ENCODE measurements at regions not wholly inside any gene's neighbourhood (a gene's known extent, or its start where the extent isn't known, plus 50 kb on each side); places are given as distances from the start of the nearest gene placed in this dataset.

DNA sequence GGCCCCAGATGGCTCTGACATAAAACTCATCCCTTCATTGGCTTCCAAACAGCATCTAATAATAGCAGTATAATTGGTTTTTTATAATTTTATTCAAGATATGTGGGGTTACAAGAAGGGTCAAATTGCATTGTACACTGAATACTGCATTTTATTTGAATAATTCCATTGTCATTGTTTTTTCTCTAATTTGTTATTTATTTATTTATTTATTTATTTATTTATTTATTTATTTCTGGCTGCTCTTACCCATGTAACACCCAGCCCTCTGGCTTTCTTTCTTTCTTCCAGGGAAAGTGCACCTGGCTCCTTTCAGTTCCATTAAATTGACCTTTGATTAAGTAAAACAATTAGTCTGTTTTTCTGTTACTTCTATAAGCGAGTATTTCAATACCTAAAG lies 210.1 kb downstream of the CDH9 start:
- no peak for DNase-seq (ENCODE audit: low read depth)

DNA sequence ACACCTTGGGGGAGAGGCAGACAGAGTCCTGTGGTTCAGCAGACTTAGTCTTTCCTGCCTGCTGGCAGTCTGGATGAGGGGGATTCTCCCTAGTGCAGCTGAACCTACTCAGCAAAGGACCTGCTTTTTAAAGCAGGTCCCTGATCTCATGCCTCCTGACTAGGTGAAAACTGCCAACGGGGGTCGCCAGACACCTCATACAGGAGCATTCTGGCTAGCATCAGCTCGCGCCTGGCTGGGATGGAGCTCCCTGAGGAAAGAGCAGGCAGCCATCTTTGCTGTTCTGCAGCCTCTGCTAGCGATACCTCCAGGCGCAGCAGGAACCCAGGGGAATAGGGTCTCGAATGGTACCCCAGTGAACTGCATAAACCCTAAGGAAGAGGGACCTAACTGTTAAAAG lies 225.2 kb downstream of the CDH9 start:
- no peak for DNase-seq (ENCODE audit: low read depth)

DNA sequence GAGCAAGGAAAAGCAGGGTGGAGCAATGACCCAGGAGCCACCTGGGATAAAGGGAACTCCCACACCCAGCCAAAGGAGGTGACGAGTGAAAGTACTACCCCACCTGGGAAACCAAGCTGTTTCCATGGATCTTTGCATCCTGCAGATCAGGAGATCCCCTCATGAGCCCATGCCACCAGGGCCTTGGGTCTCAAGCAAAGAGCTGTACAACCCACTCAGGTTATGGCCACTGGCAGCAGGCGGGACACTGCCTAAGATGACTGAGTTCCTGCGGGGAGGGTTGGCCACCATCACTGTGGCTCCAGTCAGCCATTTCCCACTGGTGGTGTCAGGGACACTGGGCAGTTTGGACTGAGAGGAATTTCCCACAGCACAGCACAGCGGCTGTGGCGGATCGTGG lies 225.7 kb downstream of the CDH9 start:
- DNase-seq (ENCODE audit: low read depth) = no peak

DNA sequence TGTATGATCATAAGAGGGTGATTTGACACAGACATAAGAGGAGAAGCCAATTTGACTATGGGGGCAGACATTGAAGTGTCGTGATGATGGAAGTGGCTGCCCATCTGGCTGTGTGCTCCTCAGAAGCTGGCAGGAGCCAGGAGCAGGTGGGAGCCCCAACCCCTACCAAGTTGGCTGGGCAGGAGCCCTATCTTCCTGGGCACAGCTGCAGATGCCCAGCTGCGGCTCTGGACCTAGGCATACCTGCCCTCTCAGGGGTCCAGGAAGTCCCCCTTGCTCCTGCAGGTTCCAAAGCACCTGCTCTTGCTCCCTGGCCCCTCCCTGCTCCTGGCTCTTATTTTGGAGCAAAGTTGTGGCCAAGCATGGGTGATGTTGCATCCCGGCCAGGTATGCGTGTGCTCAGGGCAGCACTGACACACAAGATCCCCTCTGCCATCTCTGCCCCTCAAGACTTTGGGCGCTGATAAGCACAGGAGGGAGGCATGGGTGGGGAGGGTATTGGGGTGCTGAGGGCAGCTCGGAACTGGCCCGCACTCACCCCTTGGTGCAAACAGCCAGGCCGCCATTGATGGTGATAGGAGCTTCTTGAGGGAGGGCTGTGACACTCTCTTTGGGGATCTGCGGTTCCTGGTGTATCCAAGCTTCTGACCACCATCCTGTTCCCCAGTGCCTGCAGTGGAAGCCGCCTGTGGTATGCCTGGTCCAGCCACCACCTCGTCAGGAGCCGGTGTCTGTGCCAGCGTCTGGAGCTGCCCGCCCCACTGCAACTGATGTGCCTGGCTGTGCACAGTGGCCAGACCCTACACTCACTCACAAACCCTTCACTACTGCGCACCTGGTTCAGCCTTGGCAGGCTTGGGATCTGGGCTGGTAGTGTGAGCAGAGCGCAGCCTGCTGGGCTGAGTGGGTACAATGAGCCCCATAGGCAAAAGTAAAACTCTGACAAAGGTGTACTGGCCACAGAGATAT lies 230.9 kb downstream of the CDH9 start:
- no peak for DNase-seq (ENCODE audit: low read depth)

DNA sequence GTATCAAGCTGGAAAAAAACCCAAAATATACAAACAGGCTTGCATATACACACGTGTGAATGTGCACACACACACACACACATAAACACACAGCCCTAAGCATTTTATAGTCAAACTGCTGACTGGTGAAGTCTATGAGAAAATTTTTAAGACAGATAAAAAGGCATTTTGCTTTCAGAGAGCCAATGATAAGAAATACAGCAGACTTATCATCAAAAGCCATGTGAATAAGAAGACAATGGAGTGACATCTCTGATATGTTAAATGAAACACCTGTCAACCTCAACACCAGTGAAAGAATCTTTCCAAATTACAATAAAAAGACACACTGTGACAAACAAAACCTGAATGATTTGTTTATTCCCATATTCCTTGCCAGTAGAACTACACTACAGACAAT lies 233.3 kb downstream of the CDH9 start:
- DNase-seq (ENCODE audit: low read depth) = no peak

DNA sequence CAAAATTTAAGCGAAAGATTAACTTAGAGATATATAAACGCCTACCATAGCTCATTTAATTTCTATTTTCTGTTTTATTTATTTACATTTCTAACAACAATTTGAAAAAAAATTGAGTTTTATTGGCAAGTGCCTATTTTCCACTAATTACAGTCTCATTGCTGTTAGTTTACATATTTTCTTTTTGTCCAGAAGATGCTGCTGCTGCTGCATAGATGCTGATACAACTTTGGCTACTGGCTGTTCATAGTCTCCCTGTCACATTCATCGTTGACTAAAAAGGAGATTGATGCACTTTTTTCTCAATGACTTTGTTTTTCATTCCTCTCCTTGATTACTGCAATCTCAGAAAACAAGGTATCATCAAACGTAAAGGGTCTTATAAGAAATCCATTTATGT lies 235.4 kb downstream of the CDH9 start:
- DNase-seq (ENCODE audit: low read depth) = no peak

DNA sequence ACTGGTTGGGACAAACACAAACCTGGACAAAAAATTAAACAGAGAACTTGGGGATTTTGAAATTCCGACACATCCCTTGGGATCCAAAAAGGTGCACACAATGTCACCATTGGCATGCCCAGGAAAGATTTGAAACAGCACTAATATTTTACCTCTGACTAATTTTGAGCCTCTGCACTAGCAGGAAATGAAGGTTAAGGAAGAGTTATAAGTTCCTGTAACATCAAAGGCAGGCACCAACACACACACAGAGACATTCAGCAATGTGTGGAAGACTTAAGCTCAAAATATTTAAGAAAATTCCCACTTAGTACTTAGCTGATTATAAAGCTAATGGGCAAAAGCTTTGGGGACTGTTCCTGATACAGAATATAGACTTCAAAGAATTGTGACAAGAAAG lies 247.0 kb downstream of the CDH9 start:
- peak; percentile 13 for DNase-seq (ENCODE audit: low read depth)

DNA sequence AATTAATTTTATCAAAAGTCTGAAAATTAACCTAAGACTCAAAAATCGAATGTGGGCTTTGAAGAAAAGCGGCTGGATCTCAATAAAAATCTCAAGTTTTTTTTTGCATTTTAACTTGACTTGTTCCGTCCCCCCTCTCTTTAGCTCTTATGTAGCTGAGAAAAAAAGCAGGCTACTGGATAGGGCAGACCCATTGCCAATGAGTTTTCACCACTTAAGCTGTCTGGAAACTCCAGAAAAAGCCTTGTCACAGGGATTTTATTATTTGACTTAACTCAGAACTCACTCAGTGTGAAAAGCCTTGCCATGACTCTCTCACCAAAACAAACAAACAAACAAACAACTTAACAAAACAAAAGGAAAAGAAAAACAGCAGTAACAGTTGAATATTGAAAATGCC lies 247.4 kb downstream of the CDH9 start:
- no peak for DNase-seq (ENCODE audit: low read depth)

DNA sequence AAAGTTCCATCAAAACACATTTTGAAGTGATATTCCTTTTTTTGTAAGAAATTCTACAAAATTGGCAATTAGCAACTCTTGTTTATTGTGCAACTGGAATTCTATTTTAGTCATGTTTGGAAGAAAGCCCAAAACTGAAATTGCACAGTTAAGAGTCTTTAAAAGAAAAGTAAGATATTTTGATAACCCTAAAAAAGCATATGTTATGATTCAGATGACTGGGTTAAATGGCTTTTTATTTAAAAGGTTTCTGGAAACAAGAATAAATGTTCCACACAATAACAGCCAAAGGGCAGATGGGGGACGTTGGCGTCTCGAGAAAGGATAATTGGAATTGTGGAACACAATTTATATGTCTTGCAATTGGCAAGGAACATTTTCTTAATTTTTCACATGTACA lies 275.2 kb downstream of the CDH9 start:
- DNase-seq (ENCODE audit: low read depth) = peak; percentile 19

DNA sequence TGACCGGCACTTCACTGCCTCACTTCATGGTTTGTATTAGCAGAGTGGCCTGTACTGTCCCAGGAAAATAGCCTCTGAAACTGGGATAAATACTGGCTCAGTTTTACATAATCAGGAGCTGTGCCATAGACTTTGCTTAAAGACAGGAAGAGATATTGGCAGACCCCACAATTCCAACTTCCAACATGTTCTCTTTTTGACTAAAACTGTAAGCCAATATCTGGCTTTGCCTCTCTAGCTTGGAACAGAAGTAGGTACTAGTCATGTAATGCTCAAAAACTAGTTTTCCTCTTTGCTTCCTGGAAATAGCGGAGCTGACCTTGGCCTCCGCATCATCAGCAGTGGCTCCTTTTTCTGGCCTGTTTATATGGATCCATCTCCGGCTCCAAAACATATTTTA lies 276.9 kb downstream of the CDH9 start:
- no peak for DNase-seq (ENCODE audit: low read depth)

DNA sequence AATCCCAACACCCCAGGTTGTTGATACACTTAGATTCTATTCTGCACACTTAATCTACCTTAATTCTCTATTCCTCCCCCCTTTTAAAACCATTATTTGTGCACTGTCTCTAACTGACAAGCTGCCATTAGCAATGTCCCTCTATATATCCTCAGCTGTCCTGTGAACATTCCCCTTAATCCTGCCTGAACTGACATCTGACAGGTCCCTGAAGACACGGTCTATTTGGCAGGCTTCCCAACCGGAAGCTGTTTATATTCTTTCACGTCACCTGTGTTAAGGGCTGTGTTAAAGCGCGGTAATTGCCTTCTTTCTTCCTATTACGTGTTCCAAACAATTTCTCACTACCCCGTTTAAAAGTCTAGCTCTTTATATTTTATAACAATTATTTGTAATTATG lies 277.3 kb downstream of the CDH9 start:
- DNase-seq (ENCODE audit: low read depth) = no peak

DNA sequence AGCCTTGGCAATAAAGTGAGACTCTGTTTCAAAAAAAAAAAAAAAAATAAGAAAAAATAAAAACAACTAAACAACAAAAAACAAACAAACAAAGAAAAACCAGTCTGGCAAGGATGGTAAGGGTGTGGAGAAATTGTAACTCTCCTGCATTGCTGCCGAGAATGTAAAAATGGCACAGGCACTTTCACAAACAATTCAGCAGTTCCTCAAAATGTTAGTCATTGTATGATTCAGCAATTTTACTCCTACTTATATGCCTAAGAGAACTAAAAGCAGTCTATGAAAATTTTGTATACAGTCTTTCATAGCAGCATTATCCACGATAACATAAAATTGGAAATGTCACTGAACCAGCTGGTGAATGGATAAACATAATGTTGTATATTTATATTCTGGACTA lies 280.4 kb downstream of the CDH9 start:
- no peak for DNase-seq (ENCODE audit: low read depth)

DNA sequence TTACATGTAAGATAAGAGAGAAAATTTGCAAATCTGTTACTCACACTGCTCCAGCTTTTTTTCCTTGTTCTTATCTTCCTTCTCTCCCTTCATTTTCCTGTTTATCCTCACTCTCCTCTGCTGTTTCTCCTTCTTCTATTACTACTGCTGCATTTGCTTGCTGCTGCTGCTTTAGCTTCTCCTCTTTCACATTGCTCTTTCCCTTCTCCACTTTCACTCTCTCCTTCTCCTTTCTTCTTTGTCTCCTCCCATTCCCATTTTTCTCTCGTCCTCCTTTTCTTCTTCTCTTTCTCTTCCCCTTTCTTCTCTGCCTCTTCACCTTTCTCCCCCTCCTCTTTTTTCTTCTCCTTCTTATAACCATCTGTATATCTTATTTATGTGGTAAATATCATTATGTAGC lies 288.6 kb downstream of the CDH9 start:
- DNase-seq (ENCODE audit: low read depth) = no peak

DNA sequence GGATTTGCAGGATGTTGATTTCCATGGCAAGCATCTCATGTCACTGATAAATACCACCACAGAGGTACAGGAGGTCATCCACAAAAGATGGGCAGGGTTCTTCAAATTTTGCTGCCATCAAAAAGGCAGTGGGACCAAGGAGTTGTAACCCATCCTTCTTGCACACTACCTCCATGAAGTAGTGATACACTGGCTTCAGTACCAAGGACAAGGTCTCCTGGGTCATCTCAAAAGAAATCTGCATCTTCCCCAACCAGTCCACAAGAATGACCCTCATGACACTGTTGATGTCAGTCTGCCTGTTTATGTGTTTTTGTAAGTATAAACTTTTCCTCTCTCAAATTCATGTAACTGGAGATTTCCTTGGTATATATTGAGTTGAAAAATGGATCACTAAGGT lies 298.2 kb downstream of the CDH9 start:
- DNase-seq (ENCODE audit: low read depth) = no peak

DNA sequence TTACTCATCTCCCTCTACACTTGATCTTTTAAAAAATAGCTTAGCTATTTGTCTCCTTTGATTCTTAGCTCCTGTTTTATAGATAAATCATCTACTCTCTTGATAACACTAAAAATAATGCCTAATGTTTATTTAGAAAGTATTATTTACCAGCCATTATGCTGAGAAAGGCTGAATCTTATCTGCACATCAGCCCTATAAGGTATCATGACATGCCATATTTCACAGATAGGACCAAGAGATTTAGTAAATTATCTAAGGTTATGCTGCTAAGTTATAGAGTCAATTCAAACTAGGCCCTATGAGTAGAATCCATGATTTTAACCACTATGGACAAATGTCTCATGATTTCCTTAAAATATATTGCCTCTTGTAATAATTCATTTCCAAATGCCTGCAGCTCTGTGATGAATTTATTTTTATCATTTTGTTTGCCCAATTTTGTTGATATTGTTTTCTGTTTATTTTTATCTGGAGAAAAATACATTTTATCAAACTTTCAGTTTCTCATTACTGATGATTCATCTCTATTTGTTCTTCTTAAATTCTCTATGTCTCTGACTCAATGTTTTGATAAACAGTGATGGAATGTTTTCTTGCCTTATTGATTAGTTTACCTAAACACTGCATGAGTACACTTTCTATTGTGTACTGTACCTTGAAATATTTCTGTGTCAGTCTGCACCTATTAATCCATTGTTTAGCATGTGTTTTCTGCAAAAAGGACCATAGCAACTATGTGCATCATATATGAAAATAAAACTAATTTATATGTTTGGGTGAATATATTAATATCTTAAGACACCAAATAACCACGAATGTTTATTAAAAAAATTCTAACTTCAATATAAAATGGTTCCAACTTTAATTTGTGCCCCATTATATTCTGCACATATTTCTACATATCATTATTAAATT lies 300.8 kb downstream of the CDH9 start:
- DNase-seq (ENCODE audit: low read depth) = no peak

DNA sequence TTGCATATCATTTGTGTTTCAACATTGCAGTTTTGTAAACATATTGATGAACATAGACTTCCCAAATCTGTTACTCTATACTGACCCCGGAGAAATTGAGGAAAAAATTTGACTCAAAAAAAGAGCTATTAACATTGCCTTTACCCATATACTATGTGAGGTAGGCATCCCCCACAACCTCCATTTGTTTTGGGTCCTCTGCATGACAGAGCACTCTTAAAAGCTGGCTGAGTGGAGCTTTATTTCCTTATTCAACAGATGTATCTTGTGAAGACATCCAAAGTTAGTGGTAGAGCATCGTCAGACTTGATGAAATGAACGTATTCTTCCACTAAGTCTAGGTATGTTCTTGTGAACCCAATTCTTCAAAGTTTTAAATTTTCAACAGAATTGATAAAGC lies 310.5 kb downstream of the CDH9 start:
- no peak for DNase-seq (ENCODE audit: low read depth)

DNA sequence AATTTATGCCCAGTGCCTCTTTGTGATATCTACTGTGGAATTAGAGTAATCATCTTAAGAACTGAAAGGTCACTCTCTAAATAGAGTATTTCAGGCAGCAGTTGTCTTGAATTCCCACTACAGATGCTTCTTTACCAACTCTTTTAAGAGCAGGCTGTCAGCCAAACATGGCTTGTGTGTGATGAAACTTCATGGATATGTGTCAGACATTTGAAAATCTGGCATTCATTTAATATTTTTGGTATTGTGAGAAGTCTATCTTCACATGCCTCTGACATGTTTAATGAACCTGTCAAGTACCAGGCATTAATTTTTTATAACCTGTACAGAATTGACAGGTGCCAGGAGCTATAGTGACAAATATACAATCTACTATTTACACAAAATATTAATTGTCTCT lies 318.6 kb downstream of the CDH9 start:
- no peak for DNase-seq (ENCODE audit: low read depth)

DNA sequence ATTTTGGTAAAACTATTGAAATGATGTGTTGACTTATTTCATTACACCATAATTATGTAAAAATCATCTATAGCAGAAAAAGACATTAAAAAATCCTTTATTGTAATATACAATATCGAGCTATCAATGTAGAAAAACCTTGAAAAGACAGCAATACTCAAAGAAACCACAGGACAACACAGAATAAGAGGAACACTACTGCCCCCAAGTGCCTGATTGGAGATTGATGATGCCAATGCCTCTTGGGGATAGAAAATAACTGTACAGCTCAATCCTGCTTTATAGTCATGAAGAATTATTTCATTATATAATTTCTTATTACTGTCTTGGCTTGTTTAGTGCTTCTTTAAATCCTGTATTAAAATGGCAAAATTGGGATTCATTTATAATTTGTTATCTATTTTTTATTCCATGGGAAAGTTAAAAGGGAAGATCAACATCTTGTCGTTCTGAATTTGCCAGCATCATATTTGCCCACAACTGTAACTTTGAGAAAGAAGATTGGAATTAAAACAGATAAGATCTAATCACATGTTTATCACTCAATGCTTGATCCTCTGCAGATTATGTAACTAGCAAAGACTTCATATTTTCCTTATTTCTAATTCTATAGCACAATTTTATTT lies 337.5 kb downstream of the CDH9 start:
- peak; percentile 40 for DNase-seq (ENCODE audit: low read depth)

DNA sequence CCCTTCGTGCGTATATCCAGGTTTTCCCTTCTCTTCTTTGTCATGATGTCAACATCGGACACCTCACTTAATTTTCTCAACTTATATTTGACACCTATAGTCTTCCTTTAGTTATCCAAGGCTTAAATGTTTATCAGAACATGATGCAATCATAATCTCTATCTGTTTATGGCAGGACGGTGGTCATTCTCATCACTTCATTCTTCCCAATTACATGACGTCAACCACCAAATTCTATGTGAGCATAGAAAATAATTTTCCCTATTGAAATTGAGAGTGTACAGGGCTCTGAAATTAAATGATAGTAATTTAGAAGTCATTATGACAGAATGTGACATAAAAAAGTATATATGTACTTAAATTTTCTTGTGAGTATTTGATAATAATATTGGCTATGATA lies 345.4 kb downstream of the CDH9 start:
- no peak for DNase-seq (ENCODE audit: low read depth)

DNA sequence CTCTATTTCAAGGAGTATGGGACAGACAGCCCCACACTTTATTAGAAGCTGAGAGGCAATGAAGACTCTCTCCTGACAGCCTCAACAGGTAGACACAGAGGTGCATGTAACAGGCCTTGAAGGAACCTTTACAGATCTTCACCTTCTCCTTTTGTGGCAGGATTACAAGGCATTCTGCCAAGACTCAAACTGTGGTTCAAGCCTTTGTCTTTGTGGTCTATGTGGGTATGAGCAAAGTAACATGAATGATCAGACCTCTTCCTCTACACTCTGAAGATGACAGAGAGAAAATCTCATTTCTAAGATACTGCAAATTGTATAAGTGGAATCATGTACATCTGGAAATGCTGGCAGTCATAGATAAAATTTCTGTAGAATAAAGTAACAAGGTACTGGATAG lies 346.9 kb downstream of the CDH9 start:
- no peak for DNase-seq (ENCODE audit: low read depth)

DNA sequence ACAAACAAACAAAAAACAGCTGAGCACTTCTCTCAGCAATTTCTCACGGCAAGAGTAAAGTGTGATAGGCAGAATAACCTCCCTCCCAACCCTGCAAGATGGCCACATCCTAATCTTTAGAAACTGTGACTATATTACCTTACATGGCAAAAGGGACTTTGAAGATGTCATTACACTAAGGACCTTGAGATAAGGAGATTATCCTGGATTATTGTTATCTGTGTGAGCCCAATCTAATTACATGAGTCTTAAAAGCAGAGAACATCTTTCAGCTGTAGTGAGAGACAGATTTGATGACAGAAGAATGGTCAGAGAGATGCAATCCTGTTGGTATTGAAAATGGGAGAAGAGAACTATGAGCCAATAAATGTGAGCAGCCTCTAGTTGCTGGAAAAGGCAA lies 347.9 kb downstream of the CDH9 start:
- no peak for DNase-seq (ENCODE audit: low read depth)

DNA sequence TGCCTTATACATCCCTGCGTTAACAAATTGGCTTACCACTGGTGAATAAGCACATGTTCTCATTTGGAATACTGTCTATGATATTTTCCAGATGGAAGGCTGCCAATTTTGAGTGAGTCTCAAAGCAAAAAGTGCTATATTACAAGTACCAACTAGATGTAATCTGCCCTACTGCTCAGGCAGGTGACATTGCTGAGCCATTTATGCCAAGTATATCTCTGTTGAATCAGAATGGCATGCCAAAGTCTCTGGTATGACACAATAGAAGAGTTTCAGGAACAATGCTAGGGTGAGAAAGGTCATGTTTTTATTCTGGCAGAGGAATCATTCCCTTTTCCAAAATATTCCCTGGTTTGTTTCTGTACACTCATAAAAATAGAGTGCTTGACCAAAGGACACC lies 356.5 kb downstream of the CDH9 start:
- DNase-seq (ENCODE audit: low read depth) = no peak

DNA sequence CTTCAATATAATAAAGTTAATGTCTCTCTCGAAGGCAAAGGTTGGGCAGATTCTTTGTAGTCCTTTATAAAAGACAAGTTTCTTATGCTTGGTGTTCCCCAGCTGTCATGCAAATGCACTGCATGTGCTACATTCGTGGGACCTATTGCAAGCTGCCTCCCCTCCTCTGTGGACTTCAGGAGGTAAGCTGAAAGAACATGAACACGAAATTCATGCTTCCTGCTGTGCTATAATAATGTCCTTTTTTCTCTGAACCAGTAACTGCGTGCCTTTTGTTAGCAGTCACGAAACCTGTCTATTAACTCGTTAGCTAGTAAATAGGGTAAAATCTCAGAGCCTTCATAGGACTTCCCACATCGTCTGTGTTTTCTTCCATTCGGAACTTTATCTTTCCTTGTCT lies 363.5 kb downstream of the CDH9 start:
- DNase-seq (ENCODE audit: low read depth) = no peak
